Mucosa of descending colon (tissue), 3 donors: ENCODE measurements at regions not wholly inside any gene's neighbourhood (a gene's known extent, or its start where the extent isn't known, plus 50 kb on each side); places are given as distances from the start of the nearest gene placed in this dataset.
"Not testable (repeated sequence)": the region's sequence is repeated elsewhere in the genome, so short reads cannot be mapped to it uniquely, and the experiment has no call there.

Source experiments
- ATAC-seq: fragments of 200-7000 bp; cut with Tn5 transposase; one replicate; pipeline ENCODE4 v1.9.1; 2020; ENCODE audit warnings: mild to moderate bottlenecking, moderate library complexity
- DNase-seq, 3 donors: peaks; one replicate each; pipeline ENCODE4 v3.0.0-alpha.2; 2020
- H3K36me3 ChIP-seq: fragments of 200-600 bp; one replicate; pipeline ENCODE4 v1.8.0; 2021; ENCODE audit warnings: low read depth, mild to moderate bottlenecking
- H3K4me1 ChIP-seq: fragments of 200-600 bp; one replicate; pipeline ENCODE4 v1.8.0; 2021; ENCODE audit warnings: low read depth, mild to moderate bottlenecking
- H3K4me3 ChIP-seq: fragments of 200-600 bp; one replicate; pipeline ENCODE4 v1.8.0; 2021; ENCODE audit warnings: mild to moderate bottlenecking
- H3K9me3 ChIP-seq: fragments of 200-600 bp; one replicate; pipeline ENCODE4 v1.8.0; 2021; ENCODE audit warnings: mild to moderate bottlenecking
- intact Hi-C, 2 donors: fragments of 100-400 bp; cut with DNase I in 1 of 2; cut with micrococcal nuclease in 1 of 2; formaldehyde crosslinking; loops; one replicate each; pipeline versions ENCODE4 v1.11.0 to v1.11.1; 2022; cut with DNase I, micrococcal nuclease
- TF ChIP-seq, protein P1 (sequence below): fragments of 200-600 bp; IDR thresholded peaks from one replicate; pipeline ENCODE4 v1.8.0; 2022; ENCODE audit warnings: antibody characterized with exemption, mild to moderate bottlenecking
- donor health status: DM: no; HTN: no; CAD: no; lungs with moderate emphysema.
- donor health status: DM: no; HTN: no; CAD: no.
- donor health status: DM: no; HTN: yes; CAD: no.

DNA sequence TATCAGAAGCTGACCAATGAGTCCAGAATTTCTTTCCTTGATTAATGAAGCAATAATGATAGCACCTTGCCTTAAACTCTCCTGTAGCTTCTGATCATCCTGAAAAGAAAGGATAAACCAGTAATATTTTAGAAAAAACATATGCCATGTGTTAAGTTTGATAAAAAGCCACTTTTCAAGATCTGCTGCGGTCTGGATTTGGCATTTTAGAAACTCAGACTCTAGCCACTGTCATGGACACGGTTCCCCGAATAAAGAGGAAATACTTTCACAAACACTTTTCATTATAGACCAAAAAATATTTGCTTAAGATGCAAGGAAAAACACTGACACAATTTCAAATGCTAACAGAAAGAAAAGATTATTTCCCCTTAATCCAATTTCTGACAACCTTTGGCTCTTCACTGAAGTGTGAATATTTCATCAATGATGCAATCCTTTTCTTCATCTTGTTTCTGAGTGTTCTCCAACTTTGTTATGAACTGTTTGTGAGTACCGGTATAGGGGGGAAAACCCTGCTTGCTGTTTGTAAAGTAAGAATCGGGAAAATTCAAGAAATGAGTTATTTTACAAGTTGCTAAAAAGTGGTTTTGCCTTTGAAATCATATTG, 329.5 kb downstream of the CRPPA start:
- Histone ChIP-seq H3K36me3 (no peaks in the 10 kb centered on the region), H3K4me3 (no peak overlapping the region), H3K9me3 (no peaks in the 10 kb centered on the region), H3K4me1 (no peaks in the 10 kb centered on the region)
- intact Hi-C loops = no loop called here
- ATAC-seq = no peak
- TF ChIP-seq, protein P1, sequence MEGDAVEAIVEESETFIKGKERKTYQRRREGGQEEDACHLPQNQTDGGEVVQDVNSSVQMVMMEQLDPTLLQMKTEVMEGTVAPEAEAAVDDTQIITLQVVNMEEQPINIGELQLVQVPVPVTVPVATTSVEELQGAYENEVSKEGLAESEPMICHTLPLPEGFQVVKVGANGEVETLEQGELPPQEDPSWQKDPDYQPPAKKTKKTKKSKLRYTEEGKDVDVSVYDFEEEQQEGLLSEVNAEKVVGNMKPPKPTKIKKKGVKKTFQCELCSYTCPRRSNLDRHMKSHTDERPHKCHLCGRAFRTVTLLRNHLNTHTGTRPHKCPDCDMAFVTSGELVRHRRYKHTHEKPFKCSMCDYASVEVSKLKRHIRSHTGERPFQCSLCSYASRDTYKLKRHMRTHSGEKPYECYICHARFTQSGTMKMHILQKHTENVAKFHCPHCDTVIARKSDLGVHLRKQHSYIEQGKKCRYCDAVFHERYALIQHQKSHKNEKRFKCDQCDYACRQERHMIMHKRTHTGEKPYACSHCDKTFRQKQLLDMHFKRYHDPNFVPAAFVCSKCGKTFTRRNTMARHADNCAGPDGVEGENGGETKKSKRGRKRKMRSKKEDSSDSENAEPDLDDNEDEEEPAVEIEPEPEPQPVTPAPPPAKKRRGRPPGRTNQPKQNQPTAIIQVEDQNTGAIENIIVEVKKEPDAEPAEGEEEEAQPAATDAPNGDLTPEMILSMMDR = no peak
- DNase-seq = no peak

DNA sequence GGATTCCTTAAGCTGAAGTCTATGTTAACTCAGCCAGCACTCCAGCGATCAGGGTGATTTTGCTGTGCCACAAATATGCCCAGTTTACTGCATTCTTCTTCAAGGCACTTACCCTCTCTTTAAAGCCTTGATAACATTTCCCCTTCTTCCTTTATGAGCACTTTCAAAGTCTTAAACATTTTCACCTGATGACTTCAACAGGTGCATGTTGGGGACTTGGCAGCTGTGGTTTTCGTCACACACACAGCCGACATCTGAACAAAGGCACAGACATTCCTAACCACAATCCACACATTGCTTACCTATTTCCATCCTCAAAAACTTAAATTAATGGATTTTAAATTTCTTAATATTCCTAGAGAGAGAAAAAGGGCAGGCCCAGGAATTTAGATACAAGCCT, 331.5 kb downstream of the CRPPA start:
- no peak for ATAC-seq
- TF ChIP-seq, protein P1 = no peak
- Histone ChIP-seq H3K9me3 (no peaks in the 10 kb centered on the region), H3K4me3 (no peak overlapping the region), H3K4me1 (no peaks in the 10 kb centered on the region), H3K36me3 (no peaks in the 10 kb centered on the region)
- intact Hi-C loops = no loop called here
- no peak for DNase-seq

DNA sequence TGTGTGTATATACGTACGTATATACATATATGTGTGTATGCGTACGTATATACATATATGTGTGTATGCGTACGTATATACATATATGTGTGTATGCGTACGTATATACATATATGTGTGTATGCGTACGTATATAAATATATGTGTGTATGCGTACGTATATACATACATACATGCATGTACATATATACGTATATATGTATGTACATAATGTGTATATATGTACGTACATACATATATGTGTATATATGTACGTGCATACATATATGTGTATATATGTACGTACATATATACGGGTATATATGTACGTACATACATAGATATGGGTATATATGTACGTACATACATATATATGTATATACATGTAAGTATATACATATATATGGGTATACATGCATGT, 332.1 kb downstream of the CRPPA start:
- intact Hi-C loops = no loop called here
- no peak overlapping the region for H3K4me3 ChIP-seq
- ATAC-seq (no peak), DNase-seq (no peak)
- no peaks in the 10 kb centered on the region for H3K36me3 ChIP-seq
- TF ChIP-seq, protein P1 = no peak
- H3K4me1 ChIP-seq = no peaks in the 10 kb centered on the region
- no peaks in the 10 kb centered on the region for H3K9me3 ChIP-seq

DNA sequence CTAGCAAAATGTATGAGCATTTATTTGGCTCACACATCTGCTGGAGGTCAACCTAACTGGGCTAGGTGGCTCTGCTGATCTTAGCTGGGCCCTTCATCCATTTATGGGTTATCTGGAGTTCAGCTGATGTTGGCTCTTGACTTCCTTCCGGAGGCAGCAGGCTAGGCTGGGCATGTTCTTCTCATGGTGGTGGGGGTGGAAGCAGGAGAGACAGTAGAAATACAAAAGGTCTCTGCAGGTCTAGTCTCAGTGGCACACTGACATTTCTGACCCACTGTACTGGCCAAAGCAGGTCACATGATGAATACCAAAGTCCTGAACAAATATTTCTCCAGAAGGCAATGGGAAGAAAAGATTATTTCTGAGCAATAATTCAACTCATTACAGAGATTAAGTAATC, 334.6 kb downstream of the CRPPA start:
- no peak overlapping the region for H3K4me3 ChIP-seq
- intact Hi-C loops = no loop called here
- TF ChIP-seq, protein P1 = no peak
- H3K36me3 ChIP-seq = no peaks in the 10 kb centered on the region
- H3K9me3 ChIP-seq = no peaks in the 10 kb centered on the region
- no peak for ATAC-seq
- DNase-seq = no peak
- H3K4me1 ChIP-seq = no peaks in the 10 kb centered on the region

DNA sequence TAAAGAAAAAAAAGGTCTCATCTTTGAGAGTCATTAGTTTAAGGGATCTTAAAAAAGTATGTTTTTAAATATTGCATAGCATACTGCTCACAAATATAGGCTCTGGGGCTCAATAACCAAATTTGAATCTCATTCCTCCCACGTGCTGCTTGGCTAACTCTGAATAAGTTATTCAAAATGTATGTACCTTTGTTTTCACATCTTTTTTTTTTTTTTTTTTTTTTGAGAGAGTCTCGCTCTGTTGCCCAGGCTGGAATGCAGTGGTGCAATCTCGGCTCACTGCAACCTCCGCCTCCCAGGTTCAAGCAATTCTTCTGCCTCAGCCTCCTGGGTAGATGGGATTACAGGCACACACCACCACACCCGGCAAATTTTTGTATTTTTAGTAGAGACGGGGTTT, 335.6 kb downstream of the CRPPA start:
- intact Hi-C loops, ATAC-seq: not testable (repeated sequence)

DNA sequence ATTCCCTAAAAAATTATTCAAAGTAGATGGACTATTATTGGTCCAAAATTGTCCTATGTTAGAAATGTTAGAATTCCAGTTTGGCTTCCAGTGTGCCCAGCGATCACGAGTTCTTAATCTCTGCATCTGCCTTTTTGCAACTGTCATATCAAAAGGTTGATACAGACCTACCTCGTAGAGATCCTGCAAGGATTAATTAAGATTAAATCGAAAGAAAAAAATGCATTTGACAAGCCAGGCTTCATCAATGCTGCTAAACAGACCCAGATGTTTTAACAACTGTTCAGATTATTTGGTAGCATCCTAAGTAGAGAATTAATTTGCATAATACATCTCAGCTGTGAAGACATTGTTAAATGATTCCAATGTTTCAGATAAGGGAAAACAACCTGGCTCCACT, 336.5 kb downstream of the CRPPA start:
- TF ChIP-seq, protein P1 = no peak

More for the DNA sequence above, 335.6 kb downstream of the CRPPA start:
- not testable (repeated sequence) for H3K9me3 ChIP-seq, H3K4me1 ChIP-seq, H3K36me3 ChIP-seq, H3K4me3 ChIP-seq, DNase-seq

More for the DNA sequence above, 336.5 kb downstream of the CRPPA start:
- DNase-seq (no peak), ATAC-seq (no peak)
- intact Hi-C loops = no loop called here
- Histone ChIP-seq H3K36me3 (no peaks in the 10 kb centered on the region), H3K9me3 (no peaks in the 10 kb centered on the region), H3K4me1 (no peaks in the 10 kb centered on the region), H3K4me3 (no peak overlapping the region)
